GM13977 (cell line): ENCODE measurements at regions not wholly inside any gene's neighbourhood (a gene's known extent, or its start where the extent isn't known, plus 50 kb on each side); places are given as distances from the start of the nearest gene placed in this dataset.

Source experiments
- DNase-seq: peaks from one replicate; pipeline ENCODE4 v3.0.0; 2012; ENCODE audit warnings: low spot score
- CTCF ChIP-seq: IDR thresholded peaks from 2 replicates; pipeline ENCODE4 v1.5.1; 2012; ENCODE audit warnings: mild to moderate bottlenecking, control low read depth; ENCODE audit not compliant: insufficient read depth; ENCODE audit errors: extremely low read depth, missing control alignments
- in situ Hi-C: fragments of 300-500 bp; cut with MboI; formaldehyde crosslinking; loops from one replicate; pipeline ENCODE4 v1.12.0; 2022; ENCODE audit warnings: low sequenced_read_pairs, low pct_unique_long_range_greater_than_20kb, mixed read lengths, inconsistent platforms; ENCODE audit not compliant: unreplicated experiment

GRCh38 chr5:9892696-9893095, 262.5 kb upstream of the TAS2R1 start:
- no peak for DNase-seq
- in situ Hi-C loops: no loop called here
- no peak for TF ChIP-seq CTCF

DNA sequence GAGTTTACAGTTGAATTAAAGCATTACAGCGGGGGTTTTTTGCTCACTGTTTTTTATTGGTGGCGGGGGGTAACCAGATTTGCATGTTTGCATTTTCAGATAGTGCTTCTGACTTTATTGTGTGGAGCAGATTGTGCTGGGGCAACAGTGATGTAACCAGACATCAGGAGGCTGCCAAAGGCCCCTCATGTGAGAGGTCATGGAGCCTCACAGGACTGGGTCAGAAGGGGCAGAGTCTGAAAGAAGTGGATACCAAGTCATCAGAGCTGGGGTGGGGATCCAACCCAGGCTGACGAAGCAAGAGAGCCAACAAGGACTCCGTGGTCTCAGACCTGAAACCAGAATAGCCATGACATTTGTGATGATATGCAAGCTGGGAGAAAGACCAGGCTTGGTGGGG, 259.4 kb upstream of the TAS2R1 start:
- DNase-seq: no peak
- no peak for TF ChIP-seq CTCF
- in situ Hi-C loops: no loop called here

- no peak for DNase-seq
- TF ChIP-seq CTCF: no peak
- in situ Hi-C loops: no loop called here
These were observed 258.4 kb upstream of the TAS2R1 start for GRCh38 chr5:9888501-9888901.

- in situ Hi-C loops: no loop called here
- no peak for DNase-seq
- no peak for TF ChIP-seq CTCF
These were observed 255.0 kb upstream of the TAS2R1 start for GRCh38 chr5:9885164-9885563.

GRCh38 chr5:9878206-9878605, 248.1 kb upstream of the TAS2R1 start:
- in situ Hi-C loops: no loop called here

DNA sequence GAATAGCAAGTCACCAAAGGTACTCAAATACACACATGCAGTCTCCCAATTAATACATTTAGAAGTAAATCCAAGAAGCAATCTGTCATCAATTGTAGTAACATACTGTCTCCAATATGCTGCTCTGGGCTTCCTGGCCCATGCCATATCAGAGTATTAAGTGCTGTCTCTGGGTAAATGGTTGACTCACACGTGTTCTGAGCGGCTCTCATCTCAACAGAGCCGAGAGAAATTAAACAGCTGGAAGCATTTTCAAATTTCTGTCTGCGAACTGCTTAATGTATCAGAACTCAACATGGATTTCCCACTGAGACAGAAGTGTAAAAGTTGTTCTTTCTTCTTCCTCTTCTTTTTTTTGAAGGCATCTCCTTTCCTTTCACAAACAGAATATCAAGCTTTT, 247.3 kb upstream of the TAS2R1 start:
- in situ Hi-C loops: no loop called here
- no peak for TF ChIP-seq CTCF
- DNase-seq: no peak

More at GRCh38 chr5:9878206-9878605, 248.1 kb upstream of the TAS2R1 start:
- DNase-seq: no peak
- no peak for TF ChIP-seq CTCF

DNA sequence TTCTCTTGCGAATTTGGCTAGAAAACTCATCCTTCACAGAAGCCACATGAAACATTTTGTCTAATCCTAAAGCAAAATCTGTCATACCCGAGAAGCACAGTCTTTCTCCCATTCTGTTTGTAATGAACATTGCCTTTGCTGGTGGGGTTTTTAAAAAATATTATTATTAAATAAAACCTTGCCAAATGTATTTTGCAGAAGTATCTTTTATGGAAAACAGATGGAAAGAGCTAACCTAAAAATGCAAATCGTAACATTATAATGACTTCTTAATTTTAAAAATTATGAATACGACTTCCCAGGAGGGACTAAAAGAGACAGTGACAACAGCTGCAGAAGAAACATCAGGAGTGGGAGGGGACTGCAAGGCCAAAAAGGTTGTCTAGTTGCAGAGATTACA, 246.3 kb upstream of the TAS2R1 start:
- no peak for DNase-seq
- in situ Hi-C loops: no loop called here
- TF ChIP-seq CTCF: no peak
